AG09319 (cell line): ENCODE measurements at regions not wholly inside any gene's neighbourhood (a gene's known extent, or its start where the extent isn't known, plus 50 kb on each side); places are given as distances from the start of the nearest gene placed in this dataset.

Experiments used
- DNase-seq: peaks from one replicate; pipeline ENCODE4 v3.0.0-alpha.2; 2010; ENCODE audit warnings: low read depth; ENCODE audit errors: extremely low read depth
- TF ChIP-seq, protein P1 (sequence below): IDR thresholded peaks from 2 replicates; pipeline ENCODE4 v1.5.1; 2011; ENCODE audit warnings: low read depth, mild to moderate bottlenecking, inconsistent platforms, low read length, moderate library complexity

DNA sequence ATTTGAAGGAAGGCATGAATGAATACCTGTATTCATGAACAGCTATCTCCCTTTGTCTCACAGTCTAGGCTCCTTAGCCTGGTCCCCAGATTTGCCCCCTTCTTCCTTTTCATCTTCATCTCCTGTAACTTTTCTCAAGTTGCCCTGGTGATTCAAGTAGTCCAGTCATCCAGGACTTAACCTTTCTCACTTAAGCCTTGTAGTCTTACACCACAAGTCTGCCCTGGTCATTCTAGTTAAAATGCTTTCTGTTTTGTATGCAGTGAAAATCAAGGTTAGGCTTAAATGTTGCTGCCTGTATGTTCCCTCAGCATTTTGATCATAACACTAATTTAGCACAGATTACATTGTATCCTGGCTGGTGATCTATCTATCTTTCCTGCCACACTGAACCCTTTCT lies 58.5 kb upstream of the SLC7A11 start:
- TF ChIP-seq, protein P1, sequence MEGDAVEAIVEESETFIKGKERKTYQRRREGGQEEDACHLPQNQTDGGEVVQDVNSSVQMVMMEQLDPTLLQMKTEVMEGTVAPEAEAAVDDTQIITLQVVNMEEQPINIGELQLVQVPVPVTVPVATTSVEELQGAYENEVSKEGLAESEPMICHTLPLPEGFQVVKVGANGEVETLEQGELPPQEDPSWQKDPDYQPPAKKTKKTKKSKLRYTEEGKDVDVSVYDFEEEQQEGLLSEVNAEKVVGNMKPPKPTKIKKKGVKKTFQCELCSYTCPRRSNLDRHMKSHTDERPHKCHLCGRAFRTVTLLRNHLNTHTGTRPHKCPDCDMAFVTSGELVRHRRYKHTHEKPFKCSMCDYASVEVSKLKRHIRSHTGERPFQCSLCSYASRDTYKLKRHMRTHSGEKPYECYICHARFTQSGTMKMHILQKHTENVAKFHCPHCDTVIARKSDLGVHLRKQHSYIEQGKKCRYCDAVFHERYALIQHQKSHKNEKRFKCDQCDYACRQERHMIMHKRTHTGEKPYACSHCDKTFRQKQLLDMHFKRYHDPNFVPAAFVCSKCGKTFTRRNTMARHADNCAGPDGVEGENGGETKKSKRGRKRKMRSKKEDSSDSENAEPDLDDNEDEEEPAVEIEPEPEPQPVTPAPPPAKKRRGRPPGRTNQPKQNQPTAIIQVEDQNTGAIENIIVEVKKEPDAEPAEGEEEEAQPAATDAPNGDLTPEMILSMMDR = no peak
- no peak for DNase-seq

DNA sequence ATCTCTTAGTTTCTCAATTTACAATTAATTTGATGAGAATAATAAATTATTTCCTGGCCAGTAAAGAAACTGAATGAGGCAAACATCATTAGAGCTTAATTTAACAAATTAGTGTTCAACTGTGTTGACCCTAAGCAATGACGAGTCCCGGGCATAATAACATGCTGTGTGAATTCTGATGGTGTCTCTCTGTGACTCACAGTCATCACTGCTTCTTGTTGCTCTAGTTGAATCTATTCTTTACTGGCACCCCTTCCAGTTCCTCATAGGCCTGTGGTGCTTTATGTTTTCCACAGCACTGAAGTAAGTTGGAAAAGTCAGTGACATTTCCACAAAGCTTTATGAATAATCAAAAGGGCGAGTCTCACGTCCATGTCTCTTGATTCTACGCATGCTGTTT lies 57.7 kb upstream of the SLC7A11 start:
- no peak for DNase-seq
- TF ChIP-seq, protein P1 = no peak

DNA sequence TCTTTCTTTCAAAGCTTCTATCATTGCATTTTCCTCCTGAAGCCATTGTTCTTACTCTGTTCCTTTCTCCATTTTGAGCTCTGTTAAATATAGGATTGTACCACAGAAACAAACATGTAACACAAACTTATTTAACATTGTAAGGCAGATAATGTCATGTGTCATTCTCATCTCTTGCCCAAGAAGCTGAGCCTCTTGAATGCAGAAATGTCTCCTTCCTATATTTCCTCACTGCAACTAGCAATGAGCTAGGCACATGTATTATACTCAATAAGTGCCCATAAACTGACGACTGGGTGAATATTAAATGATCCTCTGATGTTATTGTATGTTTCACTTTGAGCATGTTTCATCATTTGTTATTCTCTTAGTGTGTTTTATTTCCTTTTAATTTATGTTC lies 56.7 kb upstream of the SLC7A11 start:
- TF ChIP-seq, protein P1 = no peak
- no peak for DNase-seq

DNA sequence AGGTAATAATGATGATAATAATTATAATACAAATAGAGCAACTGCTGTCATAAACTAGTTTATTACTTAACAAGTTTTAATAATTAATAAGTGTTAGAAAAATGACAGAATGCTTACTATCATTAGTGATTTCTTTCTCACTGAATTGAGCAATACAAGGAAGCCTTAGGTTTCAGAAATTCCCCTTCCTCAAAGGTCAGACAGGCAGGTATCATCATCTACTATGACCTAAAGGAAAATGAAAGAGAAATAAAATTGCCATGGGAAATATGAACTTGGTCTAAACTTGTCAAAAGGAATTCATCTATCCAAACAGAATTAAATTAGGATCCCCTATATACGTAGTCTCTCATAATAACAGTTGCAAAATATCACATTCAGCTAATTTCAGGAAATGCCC lies 56.3 kb upstream of the SLC7A11 start:
- TF ChIP-seq, protein P1 = no peak
- DNase-seq = no peak

DNA sequence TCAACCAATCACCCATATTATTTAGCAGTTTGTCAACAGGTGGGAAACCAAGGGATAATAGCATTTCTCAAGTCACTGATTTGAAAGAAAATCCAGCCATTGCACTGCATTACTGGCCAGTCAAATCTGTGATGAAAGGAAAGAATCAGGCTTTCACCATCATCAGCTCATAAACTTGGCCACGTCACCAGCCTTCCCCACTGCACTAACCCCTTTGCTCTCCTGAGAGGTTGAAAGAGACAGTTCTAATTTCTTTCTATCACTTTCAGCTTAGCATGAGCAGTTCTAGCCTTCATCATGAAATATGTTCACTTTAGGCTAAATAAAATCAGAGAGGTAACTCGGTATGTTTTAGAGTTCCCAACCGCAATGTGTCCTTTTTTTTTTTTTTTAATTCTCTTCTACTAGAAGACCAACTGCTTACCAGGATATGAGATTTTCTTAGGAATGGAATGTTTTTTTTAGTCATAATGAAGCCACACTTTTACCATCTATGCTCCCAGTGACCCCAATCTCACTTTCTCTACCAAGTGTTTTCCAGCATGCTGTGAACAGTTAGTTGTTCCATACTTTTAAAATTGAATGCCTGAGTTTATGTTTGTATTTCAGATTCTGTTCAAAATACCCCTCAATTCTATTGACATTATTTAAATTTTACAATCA lies 55.7 kb upstream of the SLC7A11 start:
- DNase-seq = no peak
- TF ChIP-seq, protein P1 = no peak

DNA sequence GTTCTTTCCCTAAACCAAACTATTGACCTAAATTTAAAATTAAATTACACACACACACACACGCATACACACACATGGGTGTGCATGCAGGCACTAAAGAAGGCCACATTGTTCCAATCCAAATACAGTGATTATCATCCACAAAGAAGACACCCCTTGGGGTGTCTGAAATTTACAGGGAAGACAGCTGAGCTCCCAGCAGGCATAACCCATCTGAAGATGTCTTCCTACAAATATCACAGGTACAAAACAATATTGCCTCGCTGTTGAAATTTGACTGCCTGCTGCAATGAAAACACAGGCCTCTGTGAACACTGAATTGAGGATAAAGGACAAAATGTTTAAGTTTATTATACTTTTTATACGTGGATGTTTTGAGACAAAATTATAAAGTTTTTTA lies 50.2 kb upstream of the SLC7A11 start:
- no peak for DNase-seq
- TF ChIP-seq, protein P1 = no peak
